Epithelial cell of esophagus (primary cell): ENCODE measurements at regions not wholly inside any gene's neighbourhood (a gene's known extent, or its start where the extent isn't known, plus 50 kb on each side); places are given as distances from the start of the nearest gene placed in this dataset.

Experiments
- DNase-seq: peaks from one replicate; pipeline ENCODE4 v3.0.0; 2010; ENCODE audit warnings: low read depth
- H3K4me3 ChIP-seq: 2 replicates; pipeline ENCODE4 v1.5.1; 2011; ENCODE audit warnings: mild to moderate bottlenecking, low read length, control low read depth
- TF ChIP-seq, protein P1 (sequence below): IDR thresholded peaks from 2 replicates; pipeline ENCODE4 v1.5.1; 2011; ENCODE audit warnings: low read depth, mild to moderate bottlenecking, low read length, control low read depth, inconsistent platforms; ENCODE audit not compliant: insufficient read depth; ENCODE audit errors: missing control alignments

GRCh38 chr5:76014005-76014404, 69.2 kb upstream of the SV2C start:
- DNase-seq, result no peak
- TF ChIP-seq, protein P1, sequence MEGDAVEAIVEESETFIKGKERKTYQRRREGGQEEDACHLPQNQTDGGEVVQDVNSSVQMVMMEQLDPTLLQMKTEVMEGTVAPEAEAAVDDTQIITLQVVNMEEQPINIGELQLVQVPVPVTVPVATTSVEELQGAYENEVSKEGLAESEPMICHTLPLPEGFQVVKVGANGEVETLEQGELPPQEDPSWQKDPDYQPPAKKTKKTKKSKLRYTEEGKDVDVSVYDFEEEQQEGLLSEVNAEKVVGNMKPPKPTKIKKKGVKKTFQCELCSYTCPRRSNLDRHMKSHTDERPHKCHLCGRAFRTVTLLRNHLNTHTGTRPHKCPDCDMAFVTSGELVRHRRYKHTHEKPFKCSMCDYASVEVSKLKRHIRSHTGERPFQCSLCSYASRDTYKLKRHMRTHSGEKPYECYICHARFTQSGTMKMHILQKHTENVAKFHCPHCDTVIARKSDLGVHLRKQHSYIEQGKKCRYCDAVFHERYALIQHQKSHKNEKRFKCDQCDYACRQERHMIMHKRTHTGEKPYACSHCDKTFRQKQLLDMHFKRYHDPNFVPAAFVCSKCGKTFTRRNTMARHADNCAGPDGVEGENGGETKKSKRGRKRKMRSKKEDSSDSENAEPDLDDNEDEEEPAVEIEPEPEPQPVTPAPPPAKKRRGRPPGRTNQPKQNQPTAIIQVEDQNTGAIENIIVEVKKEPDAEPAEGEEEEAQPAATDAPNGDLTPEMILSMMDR, result no peak
- no peak overlapping the region for H3K4me3 ChIP-seq

DNA sequence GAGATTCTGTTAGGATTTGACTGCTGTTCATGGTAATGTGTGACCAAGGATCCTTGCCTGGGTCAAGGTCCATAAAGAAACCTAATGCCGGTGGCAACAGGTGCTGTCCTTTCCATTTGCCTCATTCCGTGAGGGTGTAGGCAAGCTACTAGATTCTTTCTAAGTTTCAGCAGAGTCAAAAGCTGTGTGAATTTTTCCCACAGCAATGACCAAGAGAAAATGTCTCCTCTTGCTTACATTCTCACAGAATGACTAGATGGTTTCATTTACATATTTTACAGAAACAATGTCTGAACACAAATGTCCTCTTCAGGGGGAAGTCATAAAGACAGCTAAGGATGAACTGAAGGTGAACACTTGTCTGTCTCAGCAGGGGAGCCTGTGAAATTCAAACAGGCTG, 75.3 kb upstream of the SV2C start:
- TF ChIP-seq, protein P1, result no peak
- no peak overlapping the region for H3K4me3 ChIP-seq
- DNase-seq, result no peak

GRCh38 chr5:76000582-76000981, 82.6 kb upstream of the SV2C start:
- DNase-seq, result no peak
- TF ChIP-seq, protein P1, result no peak
- H3K4me3 ChIP-seq, result no peak overlapping the region

GRCh38 chr5:75993643-75994520, 89.3 kb upstream of the SV2C start:
- TF ChIP-seq, protein P1, result no peak
- H3K4me3 ChIP-seq, result no peak overlapping the region
- DNase-seq, result no peak

GRCh38 chr5:75993183-75993582, 90.0 kb upstream of the SV2C start:
- DNase-seq, result no peak
- H3K4me3 ChIP-seq, result no peak overlapping the region
- TF ChIP-seq, protein P1, result no peak

DNA sequence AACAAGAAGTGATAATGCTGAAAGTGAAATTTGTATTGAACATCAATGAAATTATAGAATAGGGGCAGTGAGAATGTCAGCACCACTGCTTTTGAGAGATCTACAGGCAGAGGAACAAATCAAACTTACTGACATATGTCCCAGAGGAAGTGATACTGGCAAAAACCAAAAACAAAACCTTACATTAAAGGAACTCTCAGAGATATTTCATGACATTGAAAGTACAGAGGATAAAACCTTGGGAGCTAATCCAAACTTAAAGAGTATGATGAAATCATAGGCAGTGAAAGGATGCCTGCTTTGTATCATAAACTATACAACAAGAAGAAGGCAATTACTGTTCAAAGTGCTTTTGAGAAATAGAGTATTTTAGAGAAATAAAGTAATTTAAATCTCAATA, 90.4 kb upstream of the SV2C start:
- no peak for DNase-seq
- H3K4me3 ChIP-seq, result no peak overlapping the region
- TF ChIP-seq, protein P1, result no peak

DNA sequence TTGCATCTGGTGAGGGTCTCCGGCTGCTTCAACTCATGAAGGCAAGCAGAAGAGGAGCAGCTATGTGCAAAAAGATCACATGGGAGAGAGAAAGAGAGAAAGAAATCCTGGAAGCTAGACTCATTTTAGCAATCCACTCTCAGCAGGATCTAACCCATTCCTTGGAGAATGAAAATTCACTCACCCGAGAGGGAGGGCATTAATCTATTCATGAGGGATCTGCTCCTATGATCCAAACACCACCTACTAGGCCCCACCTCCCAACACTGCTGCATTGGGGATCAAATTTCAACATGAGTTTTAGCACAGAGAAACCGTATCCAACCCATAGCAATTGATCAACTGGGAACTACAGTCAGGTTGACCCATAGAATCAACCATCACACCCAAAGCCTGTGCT, 98.1 kb upstream of the SV2C start:
- no peak overlapping the region for H3K4me3 ChIP-seq
- TF ChIP-seq, protein P1, result no peak
- DNase-seq, result no peak
